ENCODE measurements at regions not wholly inside any gene's neighbourhood (a gene's known extent, or its start where the extent isn't known, plus 50 kb on each side); places are given as distances from the start of the nearest gene placed in this dataset.

DNA sequence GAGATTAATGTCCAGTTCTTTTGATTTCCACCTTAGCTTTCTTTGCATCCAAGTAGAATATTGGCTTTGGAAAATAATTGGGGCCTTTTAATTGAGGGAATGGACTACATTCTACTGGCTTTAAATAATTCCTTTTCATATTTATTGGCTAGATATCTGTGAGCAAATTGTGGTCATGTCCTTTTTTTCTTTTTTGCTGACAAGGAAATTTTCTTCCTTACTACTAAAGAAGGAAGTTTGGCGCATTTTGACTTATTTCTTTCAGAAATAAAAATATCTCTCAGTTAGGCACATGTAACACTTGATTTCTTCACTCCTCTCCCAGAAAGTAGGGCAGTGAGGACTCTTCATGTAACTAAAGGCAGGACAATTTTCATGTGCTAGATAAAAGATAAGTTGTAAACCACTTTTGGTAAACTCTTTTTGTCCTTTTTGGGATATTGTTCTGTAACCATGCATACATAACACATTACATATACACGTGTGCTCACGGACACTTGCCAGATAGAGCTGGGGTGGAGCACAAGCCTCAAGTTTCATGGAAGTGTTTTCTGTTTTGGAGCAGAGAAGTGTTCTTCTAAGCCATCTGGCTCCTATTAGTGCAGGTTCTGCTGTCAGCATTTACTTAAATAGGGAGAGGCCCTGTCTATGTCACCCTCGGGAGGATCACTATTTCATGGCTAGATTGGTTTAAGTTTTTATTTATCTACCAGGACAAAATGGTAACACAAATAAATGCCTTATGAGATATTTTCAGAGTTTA is 85.1 kb upstream of the LRIG3 start:
- H3K27ac ChIP-seq = no peak overlapping the region
- H3K4me1 ChIP-seq = no peaks in the 10 kb centered on the region
- ATAC-seq = no peak
- no peak overlapping the region for H3K4me3 ChIP-seq
- no peak for DNase-seq (ENCODE audit: low read depth in 1 of 2, low spot score in 1 of 2)
- 70% methylated on average over 4 of the region's 4 CpGs for WGBS (ENCODE audit: missing lambda C conversion rate)
- no peaks in the 10 kb centered on the region for H3K9me3 ChIP-seq
- TF ChIP-seq ZC3H11A (IDR thresholded peaks at IDR 0.05) = no peak
- TF ChIP-seq MAFK (IDR thresholded peaks at IDR 0.05; ENCODE audit: partially characterized antibody) = peak; percentile 90
- POLR2A ChIA-PET = no interaction called here
- FAIRE-seq = no peak
- no peak overlapping the region for H3K4me2 ChIP-seq
- CTCF ChIA-PET = no interaction called here

DNA sequence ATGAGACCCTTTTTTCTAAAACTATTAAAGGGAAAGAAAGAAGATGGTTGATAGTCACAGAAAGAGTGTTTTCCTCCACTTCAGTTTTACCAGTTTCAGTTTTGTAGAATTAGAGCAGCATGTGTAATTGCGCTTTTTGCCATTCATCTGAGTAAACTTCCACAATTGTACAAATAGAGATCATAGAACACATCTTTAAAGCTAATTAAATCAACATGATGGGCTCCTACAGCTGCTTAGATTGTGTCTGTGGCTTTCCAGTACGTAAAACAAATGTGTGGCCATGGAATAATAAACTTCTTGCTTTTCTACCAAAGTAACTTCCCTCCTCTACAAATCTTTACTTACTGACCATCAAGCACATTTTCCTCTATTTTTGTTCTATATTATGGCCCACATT is 84.2 kb upstream of the LRIG3 start:
- ATAC-seq = no peak
- Histone ChIP-seq H3K4me1 (no peaks in the 10 kb centered on the region), H3K27ac (no peak overlapping the region), H3K4me3 (no peak overlapping the region), H3K9me3 (no peaks in the 10 kb centered on the region), H3K4me2 (no peak overlapping the region)
- WGBS (ENCODE audit: missing lambda C conversion rate) = 75% methylated on average over 2 of the region's 2 CpGs
- POLR2A ChIA-PET = no interaction called here
- TF ChIP-seq KDM5A (IDR thresholded peaks at IDR 0.05) (no peak), BHLHE40 (IDR thresholded peaks at IDR 0.05; ENCODE audit: low read depth, low read length) (no peak), CHD4 (IDR thresholded peaks at IDR 0.05; ENCODE audit: borderline replicate concordance) (no peak), CEBPB (IDR thresholded peaks at IDR 0.05) (no peak), NPAS2 (CRISPR knock-in tag; IDR thresholded peaks at IDR 0.05; ENCODE audit: borderline replicate concordance) (no peak), SMC3 (IDR thresholded peaks at IDR 0.05) (no peak)
- TF ChIP-seq, protein P1, sequence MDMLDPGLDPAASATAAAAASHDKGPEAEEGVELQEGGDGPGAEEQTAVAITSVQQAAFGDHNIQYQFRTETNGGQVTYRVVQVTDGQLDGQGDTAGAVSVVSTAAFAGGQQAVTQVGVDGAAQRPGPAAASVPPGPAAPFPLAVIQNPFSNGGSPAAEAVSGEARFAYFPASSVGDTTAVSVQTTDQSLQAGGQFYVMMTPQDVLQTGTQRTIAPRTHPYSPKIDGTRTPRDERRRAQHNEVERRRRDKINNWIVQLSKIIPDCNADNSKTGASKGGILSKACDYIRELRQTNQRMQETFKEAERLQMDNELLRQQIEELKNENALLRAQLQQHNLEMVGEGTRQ (IDR thresholded peaks at IDR 0.05) = no peak
- TF ChIP-seq, protein P2, sequence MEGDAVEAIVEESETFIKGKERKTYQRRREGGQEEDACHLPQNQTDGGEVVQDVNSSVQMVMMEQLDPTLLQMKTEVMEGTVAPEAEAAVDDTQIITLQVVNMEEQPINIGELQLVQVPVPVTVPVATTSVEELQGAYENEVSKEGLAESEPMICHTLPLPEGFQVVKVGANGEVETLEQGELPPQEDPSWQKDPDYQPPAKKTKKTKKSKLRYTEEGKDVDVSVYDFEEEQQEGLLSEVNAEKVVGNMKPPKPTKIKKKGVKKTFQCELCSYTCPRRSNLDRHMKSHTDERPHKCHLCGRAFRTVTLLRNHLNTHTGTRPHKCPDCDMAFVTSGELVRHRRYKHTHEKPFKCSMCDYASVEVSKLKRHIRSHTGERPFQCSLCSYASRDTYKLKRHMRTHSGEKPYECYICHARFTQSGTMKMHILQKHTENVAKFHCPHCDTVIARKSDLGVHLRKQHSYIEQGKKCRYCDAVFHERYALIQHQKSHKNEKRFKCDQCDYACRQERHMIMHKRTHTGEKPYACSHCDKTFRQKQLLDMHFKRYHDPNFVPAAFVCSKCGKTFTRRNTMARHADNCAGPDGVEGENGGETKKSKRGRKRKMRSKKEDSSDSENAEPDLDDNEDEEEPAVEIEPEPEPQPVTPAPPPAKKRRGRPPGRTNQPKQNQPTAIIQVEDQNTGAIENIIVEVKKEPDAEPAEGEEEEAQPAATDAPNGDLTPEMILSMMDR (IDR thresholded peaks at IDR 0.05) = no peak
- TF ChIP-seq, protein P3, sequence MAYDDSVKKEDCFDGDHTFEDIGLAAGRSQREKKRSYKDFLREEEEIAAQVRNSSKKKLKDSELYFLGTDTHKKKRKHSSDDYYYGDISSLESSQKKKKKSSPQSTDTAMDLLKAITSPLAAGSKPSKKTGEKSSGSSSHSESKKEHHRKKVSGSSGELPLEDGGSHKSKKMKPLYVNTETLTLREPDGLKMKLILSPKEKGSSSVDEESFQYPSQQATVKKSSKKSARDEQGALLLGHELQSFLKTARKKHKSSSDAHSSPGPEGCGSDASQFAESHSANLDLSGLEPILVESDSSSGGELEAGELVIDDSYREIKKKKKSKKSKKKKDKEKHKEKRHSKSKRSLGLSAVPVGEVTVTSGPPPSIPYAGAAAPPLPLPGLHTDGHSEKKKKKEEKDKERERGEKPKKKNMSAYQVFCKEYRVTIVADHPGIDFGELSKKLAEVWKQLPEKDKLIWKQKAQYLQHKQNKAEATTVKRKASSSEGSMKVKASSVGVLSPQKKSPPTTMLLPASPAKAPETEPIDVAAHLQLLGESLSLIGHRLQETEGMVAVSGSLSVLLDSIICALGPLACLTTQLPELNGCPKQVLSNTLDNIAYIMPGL (CRISPR knock-in tag; IDR thresholded peaks at IDR 0.05; ENCODE audit: borderline replicate concordance) = no peak
- CTCF ChIA-PET = interaction anchor here (1.1 kb wide), 1 partner anchor 146 kb away, joined by 3 read pairs; no protein-coding TSS in a partner anchor
- DNase-seq (ENCODE audit: low read depth in 1 of 2, low spot score in 1 of 2) = no peak
- FAIRE-seq = no peak

DNA sequence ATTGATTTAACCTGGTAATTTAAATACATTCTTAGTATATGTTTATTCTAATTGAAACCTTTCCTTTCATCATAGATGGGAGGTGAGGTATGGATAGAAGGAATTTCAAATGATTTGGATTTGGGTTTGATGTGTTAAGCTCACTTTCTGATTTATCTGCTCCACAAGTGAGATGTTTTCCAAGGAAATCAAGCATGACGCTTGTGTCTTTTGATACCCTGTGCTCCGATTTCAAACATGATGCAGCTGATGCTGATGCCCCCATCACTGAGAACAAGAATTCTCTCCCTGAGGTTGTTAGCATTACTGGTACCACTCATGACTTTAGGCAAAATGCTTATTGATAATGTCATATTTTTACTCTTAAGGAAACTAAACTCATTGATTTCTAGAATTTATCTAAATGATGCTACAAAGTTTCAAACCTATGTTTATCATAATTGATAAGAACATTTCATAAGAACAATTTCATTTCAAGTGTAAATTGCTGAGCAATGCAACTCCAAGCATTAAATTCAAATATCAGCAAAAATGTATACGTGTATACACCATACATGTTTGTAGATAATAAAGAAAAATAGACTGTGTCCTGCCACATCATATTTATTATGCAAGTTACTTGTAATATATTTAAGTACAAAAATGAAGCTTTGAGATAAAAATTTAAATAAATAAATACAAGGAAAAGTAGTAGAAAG is 75.5 kb upstream of the LRIG3 start:
- TF ChIP-seq, protein P4, sequence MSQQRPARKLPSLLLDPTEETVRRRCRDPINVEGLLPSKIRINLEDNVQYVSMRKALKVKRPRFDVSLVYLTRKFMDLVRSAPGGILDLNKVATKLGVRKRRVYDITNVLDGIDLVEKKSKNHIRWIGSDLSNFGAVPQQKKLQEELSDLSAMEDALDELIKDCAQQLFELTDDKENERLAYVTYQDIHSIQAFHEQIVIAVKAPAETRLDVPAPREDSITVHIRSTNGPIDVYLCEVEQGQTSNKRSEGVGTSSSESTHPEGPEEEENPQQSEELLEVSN (IDR thresholded peaks at IDR 0.05; ENCODE audit: borderline replicate concordance, low read depth) = no peak
- TF ChIP-seq MAFK (IDR thresholded peaks at IDR 0.05; ENCODE audit: partially characterized antibody) = peak; percentile 41
- Histone ChIP-seq H3K4me2 (no peak overlapping the region), H3K4me1 (no peaks in the 10 kb centered on the region), H3K4me3 (no peak overlapping the region), H3K27ac (no peak overlapping the region), H3K9me3 (no peaks in the 10 kb centered on the region)
- POLR2A ChIA-PET = no interaction called here
- CTCF ChIA-PET = interaction anchor here (0.6 to 0.7 kb wide), 2 partner anchors 68 to 101 kb away, joined by 3 read pairs; no protein-coding TSS in a partner anchor
- WGBS (ENCODE audit: missing lambda C conversion rate) = 42% methylated on average over 3 of the region's 3 CpGs
- ATAC-seq = no peak
- no peak for DNase-seq (ENCODE audit: low read depth in 1 of 2, low spot score in 1 of 2)
- FAIRE-seq = no peak

All from A549 (cell line).